HG03135 (cell line): ENCODE measurements at regions not wholly inside any gene's neighbourhood (a gene's known extent, or its start where the extent isn't known, plus 50 kb on each side); places are given as distances from the start of the nearest gene placed in this dataset.

Source experiments
- ATAC-seq: cut with Tn5 transposase; IDR thresholded peaks from one replicate; pipeline ENCODE4 v1.9.1; 2021; ENCODE audit warnings: mild to moderate bottlenecking, moderate library complexity; ENCODE audit not compliant: unreplicated experiment

DNA sequence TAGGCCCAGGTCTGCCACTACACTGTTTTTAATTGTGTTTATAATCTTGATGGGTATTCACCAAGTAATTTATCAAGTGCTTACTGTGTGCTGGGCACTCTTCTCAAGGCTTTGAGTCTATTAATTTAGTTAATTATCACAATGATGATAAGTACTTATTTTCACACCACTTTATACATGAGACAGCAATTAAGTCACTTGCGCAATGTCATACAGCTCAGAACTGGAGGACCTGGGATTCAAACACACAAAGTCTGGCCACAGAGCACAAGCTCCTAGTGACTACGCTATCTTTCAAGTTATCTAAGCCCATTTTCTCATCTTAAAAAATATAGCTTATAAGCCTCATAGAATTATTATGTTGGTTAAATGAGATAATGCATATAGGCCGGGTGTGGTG is 85.0 kb downstream of the LLPH start:
- ATAC-seq, result no peak

DNA sequence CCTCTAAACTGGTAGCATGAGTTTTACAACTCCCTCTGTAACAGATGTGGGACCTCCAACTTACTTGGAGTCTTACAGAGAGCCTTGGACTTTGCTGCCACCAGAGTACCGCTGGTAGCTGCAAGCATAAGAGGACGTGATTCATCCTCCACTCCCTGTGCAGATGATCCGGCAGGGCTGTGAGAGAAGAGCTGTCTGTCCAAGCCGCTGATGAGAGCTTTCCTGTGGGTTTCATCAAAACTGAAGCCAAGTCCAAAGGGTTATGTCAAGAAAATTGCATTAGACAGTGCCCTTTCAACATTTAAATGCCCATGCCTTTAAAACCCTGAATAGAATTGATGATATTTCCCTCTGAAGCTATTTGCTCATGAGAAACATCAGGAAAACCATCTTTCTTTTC is 85.8 kb downstream of the LLPH start:
- no peak for ATAC-seq

DNA sequence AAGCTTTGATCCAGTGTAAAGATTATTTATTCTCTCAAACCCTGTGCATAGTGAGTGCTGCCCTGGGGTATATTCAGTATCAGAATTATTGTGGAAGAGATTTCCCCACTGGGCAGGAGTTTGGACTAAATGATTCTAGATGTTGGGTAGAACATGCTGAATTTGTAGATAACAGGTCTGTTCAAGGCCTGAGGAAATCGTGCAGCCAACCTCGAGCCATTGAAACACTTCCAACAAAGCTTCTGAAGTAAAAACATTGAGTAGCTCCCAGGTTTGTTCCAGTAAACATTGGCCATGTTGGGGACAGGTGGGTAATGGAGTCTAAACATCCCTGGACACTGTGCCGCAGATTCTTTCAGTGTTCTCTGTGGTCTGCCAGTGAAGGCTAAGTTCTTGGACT is 87.5 kb downstream of the LLPH start:
- no peak for ATAC-seq

DNA sequence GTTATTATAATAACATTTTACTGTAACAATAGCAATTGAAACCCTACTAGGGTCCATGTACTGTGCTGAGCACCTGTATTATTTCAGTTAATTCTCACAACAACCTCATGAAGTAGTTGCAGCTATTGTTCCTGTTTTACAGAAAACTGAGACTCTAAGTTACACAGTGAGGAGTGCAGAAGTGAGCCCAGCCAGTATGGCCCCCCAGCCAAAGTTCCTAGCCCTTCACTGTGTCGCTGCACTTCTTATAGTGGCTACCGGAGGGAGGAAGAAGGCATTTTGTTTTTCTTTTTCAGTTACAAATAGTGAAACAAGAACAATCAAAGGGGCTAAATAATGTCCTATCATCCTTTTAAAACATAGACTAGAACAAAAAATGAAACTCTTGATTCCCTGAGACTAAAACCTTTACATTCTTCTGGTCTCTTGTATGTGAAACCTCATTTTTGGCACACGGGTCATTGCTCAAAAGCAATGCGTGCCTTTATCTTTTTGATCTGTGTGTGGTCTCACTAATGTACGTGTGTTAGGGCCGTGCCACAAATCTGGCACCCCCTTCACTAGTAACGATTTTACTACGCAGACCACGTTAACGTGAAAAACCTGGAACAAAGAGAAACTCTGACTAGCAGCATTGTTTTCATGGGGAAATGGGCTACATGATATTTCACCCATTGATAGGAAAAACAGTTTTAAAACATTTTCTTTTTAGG is 88.7 kb downstream of the LLPH start:
- ATAC-seq, result no peak

DNA sequence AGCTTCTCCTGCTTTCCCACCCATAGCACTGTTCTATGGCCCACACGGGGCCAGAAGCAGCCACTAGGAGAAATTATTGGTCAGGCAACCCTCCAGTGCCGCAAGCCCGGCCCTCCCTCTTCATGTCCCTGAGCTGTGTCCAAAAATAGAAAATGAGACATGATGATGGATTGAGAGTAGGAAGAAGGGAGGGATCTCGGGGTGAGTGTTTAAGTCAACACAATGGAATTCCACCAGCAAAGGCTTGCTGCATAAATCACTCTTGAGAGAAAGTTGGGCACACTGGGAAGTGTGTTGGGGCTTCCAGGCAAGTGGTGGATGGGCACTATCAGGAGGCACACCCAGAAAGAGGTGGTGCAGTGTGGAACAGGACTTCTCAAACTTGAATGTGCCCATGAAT is 94.2 kb downstream of the LLPH start:
- ATAC-seq, result no peak

DNA sequence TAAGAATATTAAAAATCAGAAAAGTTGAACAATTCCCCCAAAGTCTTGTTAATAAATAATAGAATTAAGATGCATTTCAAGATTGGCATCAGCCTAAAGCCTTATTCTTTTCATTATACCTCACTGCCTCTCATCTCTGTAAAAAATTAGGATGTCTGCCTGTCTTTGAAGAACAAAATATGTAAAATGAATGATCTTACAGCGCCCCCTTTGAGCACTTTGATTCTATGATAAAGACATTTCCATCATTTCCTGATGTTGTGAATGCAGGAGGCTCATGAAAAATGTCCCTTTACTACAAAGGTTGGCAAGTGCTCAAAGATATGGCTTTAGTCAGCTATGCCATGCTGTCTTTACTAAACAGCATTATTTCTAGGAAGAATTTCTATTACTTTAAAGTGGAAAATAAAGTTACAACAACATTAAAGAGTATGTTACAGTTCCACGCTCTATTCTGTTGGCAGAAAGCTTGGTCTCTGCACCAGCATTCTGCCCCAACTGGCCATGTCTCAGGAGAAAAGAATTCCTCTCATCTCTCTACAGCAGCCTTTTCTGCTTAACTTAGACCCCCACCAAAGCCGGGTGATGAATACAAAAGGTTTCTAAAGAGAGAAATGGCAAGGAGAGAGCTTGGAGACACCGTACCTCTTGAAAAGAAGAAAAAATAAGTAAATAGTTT is 95.1 kb downstream of the LLPH start:
- no peak for ATAC-seq

DNA sequence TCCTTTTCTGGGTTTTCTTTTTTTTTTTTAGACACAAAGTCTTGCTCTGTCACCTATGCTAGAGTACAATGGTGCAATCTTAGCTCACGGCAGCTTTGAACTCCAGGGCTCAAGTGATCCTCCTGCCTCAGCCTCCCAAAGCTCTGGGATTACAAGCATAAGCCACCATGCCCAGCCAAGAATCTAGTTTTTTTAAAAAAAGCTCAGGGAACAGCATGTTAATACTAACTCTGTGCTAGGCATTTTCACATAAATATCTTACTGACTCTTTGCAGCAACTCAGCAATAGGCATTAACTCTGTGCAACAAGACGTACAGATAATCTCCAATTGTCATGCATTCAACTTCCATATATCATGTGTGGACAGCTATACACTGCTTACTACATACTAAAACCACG is 97.4 kb downstream of the LLPH start:
- ATAC-seq, result no peak

DNA sequence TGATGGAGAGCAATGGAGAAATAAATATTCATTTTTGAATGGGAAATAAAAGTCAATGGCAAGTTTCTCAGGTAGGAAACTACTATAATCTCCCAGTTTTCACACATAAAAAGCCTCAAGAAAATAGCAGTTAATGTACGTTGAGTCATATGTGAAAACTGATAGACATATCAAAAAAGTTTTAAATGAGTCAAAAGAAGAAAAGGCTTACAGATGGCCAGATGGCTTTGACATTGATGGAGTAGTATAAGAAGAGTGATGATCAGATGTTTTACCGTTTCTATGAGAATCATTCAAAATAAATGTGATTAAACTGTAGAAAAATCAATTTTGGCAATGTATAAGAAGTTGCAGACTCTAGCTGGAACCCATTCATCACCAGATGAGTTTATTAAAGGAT is 97.8 kb downstream of the LLPH start:
- ATAC-seq, result no peak

DNA sequence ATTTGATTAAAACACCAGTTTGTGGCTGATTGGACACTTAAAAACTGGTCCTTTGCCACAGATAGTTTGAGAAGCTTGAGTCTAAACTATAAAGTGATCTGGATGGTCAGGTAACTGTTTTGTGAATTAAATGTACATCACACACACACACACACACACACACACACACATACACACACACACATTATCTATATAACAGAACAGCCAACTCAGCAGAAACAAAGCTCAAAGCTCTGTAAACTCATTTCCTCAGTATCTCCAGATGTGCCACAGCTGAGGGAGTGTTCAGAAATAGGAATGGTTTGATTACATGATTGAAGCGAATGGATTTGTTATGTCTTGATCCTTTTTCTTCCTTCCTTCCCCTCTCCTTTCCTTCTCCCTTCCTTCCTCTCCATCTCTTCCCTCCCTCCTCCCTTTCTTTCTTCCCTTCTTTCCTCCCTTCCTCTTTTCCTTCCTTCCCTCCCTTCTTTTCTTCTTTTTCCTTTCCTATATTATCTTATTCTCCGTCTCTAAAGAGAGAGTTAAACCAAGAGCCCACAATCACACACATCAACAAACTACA is 100.3 kb downstream of the LLPH start:
- no peak for ATAC-seq

DNA sequence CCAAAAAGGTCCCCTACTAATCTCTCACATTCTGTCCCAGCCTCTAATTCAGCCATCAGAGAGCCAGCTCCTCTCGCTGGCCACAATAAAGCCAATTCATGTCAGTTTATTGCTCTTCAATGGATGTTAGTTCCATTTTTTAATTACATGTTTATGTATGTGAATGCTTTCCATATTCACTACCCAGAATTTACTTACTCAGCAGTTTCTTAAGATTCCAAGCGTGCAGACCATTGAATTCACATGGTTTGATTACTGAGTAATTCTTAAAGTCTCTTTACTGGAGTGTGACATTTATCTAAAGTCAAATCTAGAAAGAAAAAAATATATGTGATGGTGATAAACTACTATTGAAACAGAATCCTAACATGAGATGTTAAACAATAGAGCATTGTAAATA is 102.2 kb downstream of the LLPH start:
- ATAC-seq, result no peak

DNA sequence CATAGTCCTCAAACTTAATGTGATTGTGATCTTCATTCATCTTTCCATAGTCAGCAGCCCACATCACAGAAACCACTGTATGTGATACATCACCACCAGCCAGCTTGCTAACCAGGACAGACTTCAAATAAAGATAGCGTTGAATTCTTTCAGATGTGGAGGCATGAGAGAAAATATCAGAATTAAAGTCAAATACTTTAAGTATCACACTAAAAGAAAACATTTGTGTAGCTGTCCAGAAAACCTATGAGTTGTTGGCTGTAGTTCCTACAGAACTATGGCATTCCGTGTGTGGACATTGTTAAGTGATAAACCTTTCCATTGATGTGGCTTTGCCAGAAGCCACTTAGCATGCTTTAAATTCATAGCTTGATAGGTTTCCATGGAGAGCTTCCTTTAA is 105.1 kb downstream of the LLPH start:
- ATAC-seq, result no peak

DNA sequence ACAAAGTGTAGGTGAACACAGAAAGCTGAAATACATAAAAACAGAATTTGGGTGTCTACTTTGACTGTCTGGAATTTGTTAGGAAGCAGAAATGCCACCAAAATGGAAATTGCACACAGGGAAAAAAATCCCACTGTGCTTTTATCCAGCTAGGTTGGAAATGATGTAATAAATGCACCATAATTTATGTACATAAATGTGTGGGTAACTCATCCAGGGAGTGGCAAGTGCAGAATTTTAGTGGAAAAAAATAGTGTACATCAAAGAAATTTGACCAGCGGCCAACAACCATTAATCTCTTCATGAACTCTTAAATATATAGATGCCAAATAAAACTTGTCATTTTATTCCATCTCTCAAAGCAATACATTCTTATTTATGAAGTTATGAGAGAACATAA is 105.6 kb downstream of the LLPH start:
- ATAC-seq, result no peak

DNA sequence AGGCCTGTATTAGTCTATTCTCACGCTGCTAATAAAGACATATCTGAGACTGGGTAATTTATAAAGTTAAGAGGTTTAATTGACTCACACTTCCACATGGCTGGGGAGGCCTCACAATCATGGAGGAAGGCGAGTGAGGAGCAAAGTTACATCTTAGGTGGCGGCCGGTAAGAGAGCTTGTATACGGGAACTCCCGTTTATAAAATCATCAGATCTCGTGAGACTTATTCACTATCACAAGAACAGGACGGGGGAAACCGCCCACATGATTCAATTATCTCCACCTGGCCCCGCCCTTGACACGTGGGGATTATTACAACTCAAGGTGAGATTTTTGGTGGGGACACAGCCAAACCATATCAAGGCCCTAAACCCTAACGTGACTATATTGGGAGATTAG is 110.1 kb downstream of the LLPH start:
- no peak for ATAC-seq

DNA sequence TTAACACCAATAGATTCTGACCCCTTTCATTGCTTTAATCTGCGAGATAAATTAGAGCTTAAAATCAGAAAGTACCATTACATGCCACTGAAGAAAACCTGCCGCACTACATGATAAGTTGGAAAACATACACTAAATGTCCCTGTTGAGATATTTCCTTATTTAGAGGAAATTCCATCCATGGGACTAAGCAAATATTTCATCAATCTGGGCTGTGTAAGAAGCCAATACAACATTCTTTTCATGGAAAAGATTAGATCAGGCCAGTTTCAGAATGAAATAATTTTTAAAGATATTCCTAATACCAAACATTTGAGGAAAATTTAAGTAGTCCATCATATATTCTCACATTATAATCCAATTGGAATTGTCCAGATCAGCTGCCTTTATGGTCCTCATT is 112.8 kb downstream of the LLPH start:
- ATAC-seq, result no peak
